K562 (cell line): ENCODE measurements at regions not wholly inside any gene's neighbourhood (a gene's known extent, or its start where the extent isn't known, plus 50 kb on each side); places are given as distances from the start of the nearest gene placed in this dataset.

Experiments used
- ATAC-seq: fragments of 200-7000 bp; cut with Tn5 transposase; 3 replicates; pipeline ENCODE4 v1.9.1; 2020; ENCODE audit warnings: moderate library complexity
- BruUV-seq: library from RNA; stranded (reverse); fragments of 400-500 nt; replicated peaks from 2 replicates; lab custom pipeline; 2021; lab: Mats Ljungman, UMichigan
- CTCF ChIA-PET: fragments of 300-600 bp; formaldehyde crosslinking; extraction: SDS; loops from one replicate; lab custom pipeline; 2021; ENCODE audit warnings: low intra/inter-chr PET ratio; lab: Yijun Ruan, JAX
- POLR2A ChIA-PET: fragments of 300-600, 350-650 bp; sonication (Branson Sonifier 250); formaldehyde crosslinking; extraction: SDS; loops from one replicate; lab custom pipeline; 2021; ENCODE audit warnings: antibody characterized with exemption, inconsistent platforms; lab: Yijun Ruan, JAX
- DNase-seq, 4 experiments: peaks; one replicate each; pipeline versions ENCODE4 v3.0.0 to v3.0.0-alpha.2; 2011 to 2018; ENCODE audit warnings: low spot score in 3 of 4, mixed read lengths in 3 of 4; ENCODE audit errors: extremely low read depth in 1 of 4
- FAIRE-seq: peaks from 2 replicates; lab custom pipeline; 2011; peaks lifted over from hg19 to GRCh38; lab: Jason Lieb, UNC
- H2AFZ ChIP-seq: 2 replicates; pipeline ENCODE4 v1.6.0; 2011; ENCODE audit warnings: low read depth, low read length, control low read depth, inconsistent platforms
- H3K27ac ChIP-seq: fragments of 200-600 bp; 3 replicates; pipeline ENCODE4 v1.8.0; 2011; ENCODE audit warnings: low read depth, mild to moderate bottlenecking, control low read depth, inconsistent platforms, low read length, moderate library complexity, mixed read lengths; ENCODE audit errors: extremely low read depth
- H3K27me3 ChIP-seq, 2 experiments: fragments of 300-600 bp in 1 of 2; 2 replicates in 1 of 2; 3 replicates in 1 of 2; pipeline versions ENCODE4 v1.6.0 to v1.8.0; 2011; ENCODE audit warnings: inconsistent platforms in 2 of 2, low read length in 2 of 2, mild to moderate bottlenecking in 1 of 2, mixed read lengths in 1 of 2, moderate library complexity in 1 of 2; ENCODE audit not compliant: control insufficient read depth in 2 of 2, insufficient read depth in 2 of 2
- H3K36me3 ChIP-seq: fragments of 300-600 bp; 3 replicates; pipeline ENCODE4 v1.8.0; 2011; ENCODE audit warnings: mild to moderate bottlenecking, low read length, inconsistent platforms; ENCODE audit not compliant: control insufficient read depth, insufficient read depth
- H3K4me1 ChIP-seq, 2 experiments: fragments of 200-600 bp in 1 of 2; replicated peaks in 1 of 2; 2 replicates in 1 of 2; 3 replicates in 1 of 2; pipeline versions ENCODE4 v1.5.1 to v1.8.0; 2011; ENCODE audit warnings: inconsistent platforms in 2 of 2, low read length in 2 of 2, mild to moderate bottlenecking in 1 of 2, mixed read lengths in 1 of 2, moderate library complexity in 1 of 2; ENCODE audit not compliant: control insufficient read depth in 2 of 2, insufficient read depth in 2 of 2
- H3K4me2 ChIP-seq: 2 replicates; pipeline ENCODE4 v1.6.1; 2011; ENCODE audit warnings: low read length, control low read depth, inconsistent platforms, mixed read lengths; ENCODE audit not compliant: insufficient read depth
- H3K4me3 ChIP-seq: fragments of 200-600 bp; sonication (generic), shearing (Covaris generic); 2 replicates; pipeline ENCODE4 v1.5.1; 2016; ENCODE audit warnings: control low read depth, inconsistent platforms
- H3K79me2 ChIP-seq: fragments of 200-600 bp; 3 replicates; pipeline ENCODE4 v1.8.0; 2011; ENCODE audit warnings: low read length, inconsistent platforms; ENCODE audit not compliant: control insufficient read depth, insufficient read depth
- H3K9ac ChIP-seq, 2 experiments: 2 replicates each; pipeline versions ENCODE4 v1.6.0 to v1.6.1; 2011; ENCODE audit warnings: low read depth in 2 of 2, low read length in 2 of 2, control low read depth in 1 of 2, inconsistent platforms in 1 of 2, mild to moderate bottlenecking in 1 of 2, mixed read lengths in 1 of 2; ENCODE audit not compliant: insufficient read depth in 1 of 2
- H3K9me1 ChIP-seq: one replicate; pipeline ENCODE4 v1.6.0; 2011; ENCODE audit warnings: inconsistent platforms, mild to moderate bottlenecking, low read length, moderate library complexity; ENCODE audit not compliant: control insufficient read depth, insufficient read depth
- H3K9me3 ChIP-seq: replicated peaks from 2 replicates; pipeline ENCODE4 v1.5.1; 2011; ENCODE audit warnings: low read depth, low read length, inconsistent platforms; ENCODE audit not compliant: control insufficient read depth, insufficient read depth
- H4K20me1 ChIP-seq: replicated peaks from 2 replicates; pipeline ENCODE4 v1.6.1; 2011; ENCODE audit warnings: low read length, inconsistent platforms, mixed read lengths; ENCODE audit not compliant: control insufficient read depth, insufficient read depth
- CBFA2T3 ChIP-seq: fragments of 450-650 bp; IDR thresholded peaks from 2 replicates; pipeline ENCODE4 v1.6.1; 2017
- CEBPG ChIP-seq, 3 experiments: fragments of 200-800 bp in 1 of 3; sonication (Bioruptor generic) in 1 of 3; sonication (generic) in 1 of 3; formaldehyde crosslinking in 1 of 3; IDR thresholded peaks in 2 of 3; conservative IDR thresholded peaks in 1 of 3; 2 replicates each; pipeline versions ENCODE4 v1.6.1 to v1.8.0; 2016 to 2022; ENCODE audit warnings: missing compliant biosample characterization in 2 of 3, missing genetic modification characterization in 2 of 3, mild to moderate bottlenecking in 1 of 3, missing genetic modification reagents in 1 of 3
- DLX4 ChIP-seq: fragments of 250-450 bp; sonication (Bioruptor Pico); IDR thresholded peaks from 2 replicates; pipeline ENCODE4 v1.6.1; 2021; ENCODE audit warnings: mild to moderate bottlenecking
- GABPB2 ChIP-seq: fragments of 250-450 bp; sonication (Bioruptor Pico); conservative IDR thresholded peaks from 2 replicates; pipeline ENCODE4 v1.5.1; 2021; ENCODE audit warnings: mild to moderate bottlenecking
- MAZ ChIP-seq, 2 experiments: fragments of 450-650 bp in 1 of 2; sonication (generic) in 1 of 2; formaldehyde crosslinking; IDR thresholded peaks in 1 of 2; conservative IDR thresholded peaks in 1 of 2; 2 replicates each; pipeline versions ENCODE4 v1.4.0 to v1.5.0; 2020; ENCODE audit warnings: mild to moderate bottlenecking in 1 of 2, missing genetic modification reagents in 1 of 2
- MYC ChIP-seq, 2 experiments: fragments of 250-450 bp in 1 of 2; sonication (Bioruptor Pico) in 1 of 2; IDR thresholded peaks; 2 replicates each; pipeline versions ENCODE4 v1.5.1 to v1.6.1; 2012 to 2021; ENCODE audit warnings: low read depth in 2 of 2, borderline replicate concordance in 1 of 2, improper control_type of control experiment in 1 of 2, low read length in 1 of 2, mild to moderate bottlenecking in 1 of 2, moderate library complexity in 1 of 2
- PATZ1 ChIP-seq: fragments of 250-450 bp; sonication (Bioruptor Pico); IDR thresholded peaks from 2 replicates; pipeline ENCODE4 v1.5.0; 2020; ENCODE audit warnings: mild to moderate bottlenecking, borderline replicate concordance
- PHB2 ChIP-seq: fragments of 450-650 bp; IDR thresholded peaks from 2 replicates; pipeline ENCODE4 v1.6.1; 2017; ENCODE audit warnings: low read depth
- SAFB2 ChIP-seq: fragments of 200-400 bp; formaldehyde crosslinking; IDR thresholded peaks from 2 replicates; pipeline ENCODE4 v1.6.1; 2018; ENCODE audit warnings: borderline replicate concordance, low read length, low read depth, moderate library complexity; ENCODE audit not compliant: severe bottlenecking
- SNIP1 ChIP-seq: fragments of 450-650 bp; IDR thresholded peaks from 2 replicates; pipeline ENCODE4 v1.7.1; 2017; ENCODE audit warnings: low read depth, mild to moderate bottlenecking
- TAF7 ChIP-seq: fragments of 450-650 bp; IDR thresholded peaks from 2 replicates; pipeline ENCODE4 v1.6.1; 2016; ENCODE audit warnings: missing genetic modification characterization, missing compliant biosample characterization
- USF2 ChIP-seq: sonication (generic); formaldehyde crosslinking; IDR thresholded peaks from 2 replicates; pipeline ENCODE4 v1.5.0; 2020; ENCODE audit warnings: missing genetic modification reagents
- ZBTB1 ChIP-seq: sonication (generic); formaldehyde crosslinking; IDR thresholded peaks from 2 replicates; pipeline ENCODE4 v1.8.1; 2023; ENCODE audit warnings: missing genetic modification reagents, low read depth, mild to moderate bottlenecking, borderline replicate concordance
- ZBTB7A ChIP-seq: IDR thresholded peaks from 2 replicates; pipeline ENCODE4 v1.6.1; 2011; ENCODE audit warnings: low read depth, mild to moderate bottlenecking, low read length, moderate library complexity, borderline replicate concordance; ENCODE audit not compliant: control insufficient read depth
- ZC3H11A ChIP-seq: IDR thresholded peaks from 2 replicates; pipeline ENCODE4 v1.6.1; 2012; ENCODE audit warnings: low read depth, low read length, improper control_type of control experiment
- ZNF232 ChIP-seq: sonication (generic); formaldehyde crosslinking; IDR thresholded peaks from 2 replicates; pipeline ENCODE4 v1.8.0; 2022; ENCODE audit warnings: mild to moderate bottlenecking, missing genetic modification reagents
- WGBS: fragments of 100-300 bp; shearing (Covaris generic); methylation state at CpG from one replicate; pipeline ENCODE4 v1.1.6; 2016; ENCODE audit warnings: low coverage, mixed read lengths; ENCODE audit not compliant: insufficient coverage; ENCODE audit errors: missing lambda C conversion rate; 5-methylcytosine and 5-hydroxymethylcytosine counted together
- in situ Hi-C: fragments of 300-500 bp; cut with MboI; formaldehyde crosslinking; loops from 4 replicates; pipeline ENCODE4 v1.15.0; 2018; ENCODE audit warnings: inconsistent platforms, mixed read lengths
- intact Hi-C: fragments of 100-400 bp; cut with micrococcal nuclease; formaldehyde crosslinking; loops from 2 replicates; pipeline ENCODE4 v1.14.2; 2022
- TF ChIP-seq, protein P1 (sequence below): sonication (generic); formaldehyde crosslinking; IDR thresholded peaks from 2 replicates; pipeline ENCODE4 v1.8.1; 2022; ENCODE audit warnings: missing genetic modification reagents

GRCh38 chr12:105956662-105957457 lies 181.9 kb downstream of the NUAK1 start:
- POLR2A ChIA-PET: interaction anchor here (0.6 kb wide), 1 partner anchor 11 kb away, joined by 3 read pairs; no protein-coding TSS in a partner anchor
- no TSS peak for BruUV-seq
- in situ Hi-C loops: no loop called here
- TF ChIP-seq TAF7 (no peak), PHB2 (no peak), GABPB2 (CRISPR knock-in tag) (no peak), DLX4 (CRISPR knock-in tag) (no peak), ZNF232 (CRISPR knock-in tag) (no peak), PATZ1 (CRISPR knock-in tag) (no peak), ZBTB1 (no peak), MYC (IDR thresholded peaks at IDR 0.05; ENCODE audit: low read depth, low read length) (no peak), MYC (CRISPR knock-in tag; IDR thresholded peaks at IDR 0.05; ENCODE audit: borderline replicate concordance, low read depth) (no peak), ZBTB7A (no peak), ZC3H11A (no peak), CEBPG (CRISPR knock-in tag; IDR thresholded peaks at IDR 0.05) (no peak), CEBPG (tag; conservative IDR thresholded peaks at IDR 0.05 in 1 of 2, IDR thresholded peaks at IDR 0.05 in 1 of 2) (peak in 1 of 2 experiments; percentile 49; a peak in 2 of 4 replicates), CBFA2T3 (no peak), SNIP1 (no peak), MAZ (CRISPR knock-in tag; conservative IDR thresholded peaks at IDR 0.05 in 1 of 2, IDR thresholded peaks at IDR 0.05 in 1 of 2) (no peak), USF2 (CRISPR knock-in tag) (no peak), SAFB2 (no peak)
- TF ChIP-seq, protein P1, sequence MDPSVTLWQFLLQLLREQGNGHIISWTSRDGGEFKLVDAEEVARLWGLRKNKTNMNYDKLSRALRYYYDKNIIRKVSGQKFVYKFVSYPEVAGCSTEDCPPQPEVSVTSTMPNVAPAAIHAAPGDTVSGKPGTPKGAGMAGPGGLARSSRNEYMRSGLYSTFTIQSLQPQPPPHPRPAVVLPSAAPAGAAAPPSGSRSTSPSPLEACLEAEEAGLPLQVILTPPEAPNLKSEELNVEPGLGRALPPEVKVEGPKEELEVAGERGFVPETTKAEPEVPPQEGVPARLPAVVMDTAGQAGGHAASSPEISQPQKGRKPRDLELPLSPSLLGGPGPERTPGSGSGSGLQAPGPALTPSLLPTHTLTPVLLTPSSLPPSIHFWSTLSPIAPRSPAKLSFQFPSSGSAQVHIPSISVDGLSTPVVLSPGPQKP: no peak

More at GRCh38 chr12:105956662-105957457, 181.9 kb downstream of the NUAK1 start:
- no peak overlapping the region for H3K4me2 ChIP-seq
- H3K9me3 ChIP-seq: no peaks in the 10 kb centered on the region
- H3K9ac ChIP-seq: no peak overlapping the region
- intact Hi-C loops: no loop called here
- H3K79me2 ChIP-seq: no peaks in the 10 kb centered on the region
- FAIRE-seq (no peak), ATAC-seq (no peak), DNase-seq (no peak)
- no peaks in the 10 kb centered on the region for H3K27me3 ChIP-seq
- no peaks in the 10 kb centered on the region for H3K36me3 ChIP-seq
- no peak overlapping the region for H3K27ac ChIP-seq
- no peak overlapping the region for H2AFZ ChIP-seq
- peaks cover 4 to 31% of the 10 kb centered on the region in 2 experiments; a peak in 3 of 5 replicates for H3K4me1 ChIP-seq
- no peaks in the 10 kb centered on the region for H3K9me1 ChIP-seq
- CTCF ChIA-PET: no interaction called here
- H3K4me3 ChIP-seq: no peak overlapping the region
- no peaks in the 10 kb centered on the region for H4K20me1 ChIP-seq
- WGBS: 0% methylated on average over 2 of the region's 2 CpGs
